Suprapubic skin (tissue), 4 donors: ENCODE measurements at regions not wholly inside any gene's neighbourhood (a gene's known extent, or its start where the extent isn't known, plus 50 kb on each side); places are given as distances from the start of the nearest gene placed in this dataset.

Source experiments
- EP300 ChIP-seq: sonication (generic); formaldehyde crosslinking; IDR thresholded peaks from one replicate; pipeline ENCODE4 v1.6.1; 2017; ENCODE audit warnings: antibody characterized with exemption
- POLR2AphosphoS5 ChIP-seq, 3 donors: sonication (generic); formaldehyde crosslinking; IDR thresholded peaks; one replicate each; pipeline ENCODE4 v1.6.1; 2017; ENCODE audit warnings: antibody characterized with exemption in 3 of 3

DNA sequence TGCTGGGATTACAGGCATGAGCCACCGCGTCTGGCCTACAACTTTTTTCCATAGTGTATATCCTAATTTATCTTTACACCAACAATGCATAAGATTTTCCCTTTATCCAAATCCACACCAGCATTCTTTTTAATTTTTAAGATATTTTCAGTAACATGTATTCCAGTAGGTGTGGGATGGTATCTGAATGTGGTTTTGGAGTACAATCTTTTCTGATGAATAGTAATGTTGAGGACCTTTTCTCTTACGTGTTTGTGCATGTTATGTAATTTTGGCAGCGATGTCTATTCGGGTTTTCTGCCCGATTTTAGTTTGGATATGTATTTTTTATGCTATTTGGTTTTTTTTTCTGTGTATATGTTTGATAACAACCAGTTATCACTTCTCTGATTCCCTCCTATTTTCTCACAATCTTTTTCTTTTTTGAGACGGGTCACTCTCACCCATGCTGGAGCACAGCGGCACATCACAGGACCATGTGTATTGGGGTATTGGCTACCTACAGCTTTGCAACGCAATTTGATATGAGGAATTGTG, 114.6 kb upstream of the GRK3 start:
- no peak for TF ChIP-seq EP300
- no peak for TF ChIP-seq POLR2AphosphoS5 (IDR thresholded peaks at IDR 0.05)
